Activated T-helper 17 cell treated with anti-CD3 and anti-CD28 coated beads, Interleukin-2, amount 50 U/mL, for 72 hours (primary cell): ENCODE measurements at regions not wholly inside any gene's neighbourhood (a gene's known extent, or its start where the extent isn't known, plus 50 kb on each side); places are given as distances from the start of the nearest gene placed in this dataset.
"Not testable (repeated sequence)": the region's sequence is repeated elsewhere in the genome, so short reads cannot be mapped to it uniquely, and the experiment has no call there.

ENCODE experiments used
- ATAC-seq: fragments of 150-1000 bp; cut with Tn5 transposase; replicated peaks from 2 replicates; pipeline ENCODE4 v1.10.0; 2021; ENCODE audit warnings: mild to moderate bottlenecking, moderate library complexity
- H3K27ac Mint-ChIP-seq: one replicate; pipeline ENCODE4 v1.8.0; 2022; ENCODE audit warnings: mixed read lengths
- H3K27me3 Mint-ChIP-seq: one replicate; pipeline ENCODE4 v1.8.0; 2022; ENCODE audit warnings: mixed read lengths
- H3K36me3 Mint-ChIP-seq: one replicate; pipeline ENCODE4 v1.8.0; 2022; ENCODE audit warnings: low read depth, mild to moderate bottlenecking, mixed read lengths
- H3K4me1 Mint-ChIP-seq: one replicate; pipeline ENCODE4 v1.8.0; 2022; ENCODE audit warnings: mixed read lengths
- H3K4me3 Mint-ChIP-seq: one replicate; pipeline ENCODE4 v1.8.0; 2022; ENCODE audit warnings: mild to moderate bottlenecking, mixed read lengths
- H3K9me3 Mint-ChIP-seq: one replicate; pipeline ENCODE4 v1.8.0; 2022; ENCODE audit warnings: mixed read lengths

- no peak for ATAC-seq
- Mint-ChIP-seq H3K4me1 (peaks cover 4% of the 10 kb centered on the region), H3K9me3 (peaks cover 5% of the 10 kb centered on the region), H3K27me3 (no peaks in the 10 kb centered on the region), H3K36me3 (peaks cover 4% of the 10 kb centered on the region), H3K4me3 (no peak overlapping the region), H3K27ac (no peak overlapping the region)
These were observed 140.3 kb upstream of the ZC3H15 start for GRCh38 chr2:186345745-186346144.

GRCh38 chr2:186346216-186346615, 139.8 kb upstream of the ZC3H15 start:
- Mint-ChIP-seq H3K4me1 (peaks cover 4% of the 10 kb centered on the region), H3K36me3 (peaks cover 4% of the 10 kb centered on the region), H3K9me3 (peaks cover 5% of the 10 kb centered on the region), H3K27ac (no peak overlapping the region), H3K27me3 (no peaks in the 10 kb centered on the region), H3K4me3 (no peak overlapping the region)
- ATAC-seq = no peak

- H3K27me3 Mint-ChIP-seq = no peaks in the 10 kb centered on the region
- no peak overlapping the region for H3K27ac Mint-ChIP-seq
- H3K36me3 Mint-ChIP-seq = peaks cover 4% of the 10 kb centered on the region
- peaks cover 4% of the 10 kb centered on the region for H3K4me1 Mint-ChIP-seq
- H3K9me3 Mint-ChIP-seq = peaks cover 7% of the 10 kb centered on the region
- H3K4me3 Mint-ChIP-seq = no peak overlapping the region
- ATAC-seq = no peak
These were observed 138.6 kb upstream of the ZC3H15 start for GRCh38 chr2:186347472-186347871.

GRCh38 chr2:186348200-186348599, 137.9 kb upstream of the ZC3H15 start:
- no peak overlapping the region for H3K27ac Mint-ChIP-seq

GRCh38 chr2:186349508-186349907, 136.6 kb upstream of the ZC3H15 start:
- Mint-ChIP-seq H3K27ac (no peak overlapping the region), H3K27me3 (no peaks in the 10 kb centered on the region), H3K36me3 (peaks cover 4% of the 10 kb centered on the region), H3K4me1 (peaks cover 4% of the 10 kb centered on the region), H3K9me3 (peaks cover 11% of the 10 kb centered on the region), H3K4me3 (no peak overlapping the region)
- ATAC-seq = no peak

More at GRCh38 chr2:186348200-186348599, 137.9 kb upstream of the ZC3H15 start:
- H3K9me3 Mint-ChIP-seq = peaks cover 5% of the 10 kb centered on the region
- H3K4me1 Mint-ChIP-seq = peaks cover 4% of the 10 kb centered on the region
- H3K27me3 Mint-ChIP-seq = no peaks in the 10 kb centered on the region
- no peak overlapping the region for H3K4me3 Mint-ChIP-seq
- no peak for ATAC-seq
- peaks cover 4% of the 10 kb centered on the region for H3K36me3 Mint-ChIP-seq

GRCh38 chr2:186354160-186354559, 131.9 kb upstream of the ZC3H15 start:
- not testable (repeated sequence) for H3K27ac Mint-ChIP-seq, H3K4me3 Mint-ChIP-seq, ATAC-seq, H3K4me1 Mint-ChIP-seq, H3K27me3 Mint-ChIP-seq, H3K36me3 Mint-ChIP-seq
- H3K9me3 Mint-ChIP-seq = peaks cover 19% of the 10 kb centered on the region

GRCh38 chr2:186365406-186365805, 120.7 kb upstream of the ZC3H15 start:
- no peaks in the 10 kb centered on the region for H3K4me1 Mint-ChIP-seq
- no peak overlapping the region for H3K4me3 Mint-ChIP-seq
- H3K9me3 Mint-ChIP-seq = peaks cover 8% of the 10 kb centered on the region
- H3K27me3 Mint-ChIP-seq = no peaks in the 10 kb centered on the region
- H3K36me3 Mint-ChIP-seq = peaks cover 5% of the 10 kb centered on the region
- ATAC-seq = no peak
- H3K27ac Mint-ChIP-seq = no peak overlapping the region

- H3K4me1 Mint-ChIP-seq = no peaks in the 10 kb centered on the region
- no peaks in the 10 kb centered on the region for H3K36me3 Mint-ChIP-seq
- H3K27ac Mint-ChIP-seq = no peak overlapping the region
- no peak overlapping the region for H3K4me3 Mint-ChIP-seq
- H3K9me3 Mint-ChIP-seq = peaks cover 10% of the 10 kb centered on the region
- no peak for ATAC-seq
- no peaks in the 10 kb centered on the region for H3K27me3 Mint-ChIP-seq
These were observed 107.0 kb upstream of the ZC3H15 start for GRCh38 chr2:186379052-186379451.

GRCh38 chr2:186380805-186381204, 105.3 kb upstream of the ZC3H15 start:
- Mint-ChIP-seq H3K27ac (no peak overlapping the region), H3K9me3 (peaks cover 8% of the 10 kb centered on the region), H3K4me3 (no peak overlapping the region), H3K4me1 (no peaks in the 10 kb centered on the region), H3K36me3 (no peaks in the 10 kb centered on the region), H3K27me3 (no peaks in the 10 kb centered on the region)
- ATAC-seq = no peak

GRCh38 chr2:186381573-186381972, 104.5 kb upstream of the ZC3H15 start:
- Mint-ChIP-seq H3K9me3 (peaks cover 8% of the 10 kb centered on the region), H3K27ac (no peak overlapping the region), H3K4me1 (no peaks in the 10 kb centered on the region), H3K36me3 (no peaks in the 10 kb centered on the region), H3K4me3 (no peak overlapping the region), H3K27me3 (no peaks in the 10 kb centered on the region)
- no peak for ATAC-seq

GRCh38 chr2:186382932-186383331, 103.1 kb upstream of the ZC3H15 start:
- Mint-ChIP-seq H3K4me3 (no peak overlapping the region), H3K9me3 (peaks cover 5% of the 10 kb centered on the region), H3K27ac (no peak overlapping the region), H3K4me1 (no peaks in the 10 kb centered on the region), H3K27me3 (no peaks in the 10 kb centered on the region), H3K36me3 (no peaks in the 10 kb centered on the region)
- ATAC-seq = no peak

GRCh38 chr2:186384226-186384625, 101.8 kb upstream of the ZC3H15 start:
- no peaks in the 10 kb centered on the region for H3K27me3 Mint-ChIP-seq
- ATAC-seq = no peak
- H3K4me1 Mint-ChIP-seq = no peaks in the 10 kb centered on the region
- no peak overlapping the region for H3K27ac Mint-ChIP-seq
- H3K36me3 Mint-ChIP-seq = no peaks in the 10 kb centered on the region
- peaks cover 10% of the 10 kb centered on the region for H3K9me3 Mint-ChIP-seq
- no peak overlapping the region for H3K4me3 Mint-ChIP-seq

- not testable (repeated sequence) for H3K4me1 Mint-ChIP-seq, H3K27me3 Mint-ChIP-seq, ATAC-seq, H3K27ac Mint-ChIP-seq, H3K36me3 Mint-ChIP-seq, H3K4me3 Mint-ChIP-seq
- peaks cover 16% of the 10 kb centered on the region for H3K9me3 Mint-ChIP-seq
These were observed 100.3 kb upstream of the ZC3H15 start for GRCh38 chr2:186385638-186386201.

- H3K36me3 Mint-ChIP-seq = no peaks in the 10 kb centered on the region
- H3K4me3 Mint-ChIP-seq = no peak overlapping the region
- no peak for ATAC-seq
- H3K27ac Mint-ChIP-seq = no peak overlapping the region
- H3K4me1 Mint-ChIP-seq = no peaks in the 10 kb centered on the region
- H3K9me3 Mint-ChIP-seq = peaks cover 6% of the 10 kb centered on the region
- no peaks in the 10 kb centered on the region for H3K27me3 Mint-ChIP-seq
These were observed 86.9 kb upstream of the ZC3H15 start for GRCh38 chr2:186399082-186399644.

- H3K36me3 Mint-ChIP-seq = no peaks in the 10 kb centered on the region
- ATAC-seq = no peak
- no peak overlapping the region for H3K4me3 Mint-ChIP-seq
- H3K4me1 Mint-ChIP-seq = no peaks in the 10 kb centered on the region
- H3K9me3 Mint-ChIP-seq = peaks cover 16% of the 10 kb centered on the region
- no peak overlapping the region for H3K27ac Mint-ChIP-seq
- H3K27me3 Mint-ChIP-seq = no peaks in the 10 kb centered on the region
These were observed 80.2 kb upstream of the ZC3H15 start for GRCh38 chr2:186405842-186406241.

GRCh38 chr2:186407611-186408010, 78.4 kb upstream of the ZC3H15 start:
- Mint-ChIP-seq H3K9me3 (peaks cover 16% of the 10 kb centered on the region), H3K27me3 (no peaks in the 10 kb centered on the region), H3K4me3 (no peak overlapping the region), H3K27ac (no peak overlapping the region), H3K36me3 (no peaks in the 10 kb centered on the region), H3K4me1 (no peaks in the 10 kb centered on the region)
- ATAC-seq = no peak
